H54 (cell line): ENCODE measurements at regions not wholly inside any gene's neighbourhood (a gene's known extent, or its start where the extent isn't known, plus 50 kb on each side); places are given as distances from the start of the nearest gene placed in this dataset.
"Not testable (repeated sequence)": the region's sequence is repeated elsewhere in the genome, so short reads cannot be mapped to it uniquely, and the experiment has no call there.

Source experiments
- DNase-seq: peaks from one replicate; pipeline ENCODE4 v3.0.0; 2011; ENCODE audit warnings: low spot score, mixed read lengths; ENCODE audit not compliant: insufficient read length
- FAIRE-seq: peaks from 3 replicates; lab custom pipeline; 2011; peaks lifted over from hg19 to GRCh38; lab: Jason Lieb, UNC
- POLR2A ChIP-seq: IDR thresholded peaks from 2 replicates; pipeline ENCODE4 v1.6.1; 2011; ENCODE audit warnings: low read depth, mild to moderate bottlenecking, low read length

DNA sequence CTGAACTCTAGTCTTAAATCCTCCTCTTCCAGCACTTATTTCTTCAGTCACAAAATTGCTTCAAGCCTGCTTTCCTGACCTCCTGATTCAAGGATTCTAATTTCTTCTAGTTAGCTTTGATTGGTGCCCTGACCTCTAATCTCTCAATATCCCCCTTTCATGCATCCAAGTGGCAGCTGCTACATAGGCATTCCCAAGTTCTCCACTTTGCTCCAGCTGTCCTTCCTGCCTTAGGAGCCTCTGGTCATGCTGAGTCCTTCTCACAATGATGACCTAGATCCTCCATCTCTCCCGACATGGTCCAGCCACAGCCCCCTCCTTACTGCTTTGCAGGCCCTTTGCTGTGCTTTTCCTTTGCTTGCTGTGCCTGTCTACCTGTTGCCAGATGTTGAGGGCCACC, 347.8 kb upstream of the C2CD4B start:
- DNase-seq (no peak), FAIRE-seq (no peak)
- no peak for TF ChIP-seq POLR2A

DNA sequence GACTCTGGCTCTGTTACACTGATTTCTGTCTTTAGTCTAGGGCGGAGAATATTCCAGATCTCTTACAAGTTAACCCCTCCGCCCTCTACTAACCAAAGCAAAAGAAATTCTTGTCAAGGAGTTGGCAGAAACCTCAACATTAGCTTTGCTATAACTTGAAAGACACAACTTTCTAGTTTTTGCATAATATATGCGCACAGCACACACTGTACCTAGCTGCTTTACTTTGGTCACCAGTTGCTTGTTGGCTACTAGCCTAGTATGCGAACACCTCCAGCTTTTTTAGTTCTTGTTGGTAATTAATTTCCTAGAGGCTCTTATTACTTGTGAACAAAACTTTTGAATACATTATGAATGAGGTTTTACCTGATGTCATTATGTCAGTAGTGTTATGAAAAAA, 348.8 kb upstream of the C2CD4B start:
- DNase-seq (no peak), FAIRE-seq (no peak)
- TF ChIP-seq POLR2A, result no peak

DNA sequence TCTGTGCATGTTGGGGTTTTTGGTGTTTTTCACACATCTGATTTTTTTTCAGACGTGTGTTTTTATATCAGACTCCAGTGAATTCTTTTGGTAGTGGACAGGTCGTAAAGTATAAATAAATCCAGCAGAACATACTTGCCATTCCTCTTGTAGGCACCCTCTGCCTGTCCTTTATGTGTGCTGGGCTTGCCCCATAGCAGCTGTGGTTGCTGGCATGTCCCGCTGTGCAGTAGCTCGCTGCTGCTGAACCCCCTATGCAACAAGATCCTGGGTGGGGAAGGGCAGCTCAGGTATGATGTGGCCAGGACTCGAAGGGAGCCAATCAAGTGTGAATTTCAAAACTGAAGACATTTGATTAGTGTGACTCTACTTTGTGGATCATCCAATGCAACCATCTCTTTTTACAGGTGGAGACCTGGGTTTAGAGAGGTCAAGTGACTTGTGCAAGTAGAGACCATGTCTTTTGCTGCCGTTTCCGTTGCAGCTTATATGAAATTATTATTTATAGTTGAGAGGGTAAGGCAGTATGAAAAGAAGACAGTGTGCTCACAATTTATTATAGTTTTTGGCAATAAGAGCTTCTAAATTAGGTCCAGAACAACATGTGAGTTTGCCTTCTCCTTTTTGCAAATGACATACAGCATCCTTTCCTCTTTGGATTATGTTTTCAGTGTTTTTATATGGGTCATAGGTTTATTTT, 350.8 kb upstream of the C2CD4B start:
- no peak for FAIRE-seq
- DNase-seq, result no peak
- TF ChIP-seq POLR2A, result no peak

DNA sequence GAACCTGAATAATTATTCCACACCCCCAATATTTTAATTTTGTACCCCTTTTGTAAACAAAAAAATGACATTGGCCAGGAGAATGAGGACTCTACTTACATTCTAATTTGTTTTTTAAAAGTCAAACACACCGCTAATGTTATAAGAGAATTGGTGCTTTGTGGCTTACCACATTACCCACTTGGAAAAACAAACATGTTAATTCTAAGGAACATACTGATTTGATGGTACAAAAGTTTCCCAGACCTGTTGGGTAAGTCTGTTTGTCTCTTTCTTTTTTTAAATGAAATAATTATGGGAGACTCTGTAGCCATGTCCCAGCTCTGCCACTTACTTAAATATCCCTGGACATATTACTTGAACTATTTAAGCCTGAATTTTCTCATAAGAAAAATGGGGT, 352.5 kb upstream of the C2CD4B start:
- FAIRE-seq, result no peak
- TF ChIP-seq POLR2A, result no peak
- no peak for DNase-seq

DNA sequence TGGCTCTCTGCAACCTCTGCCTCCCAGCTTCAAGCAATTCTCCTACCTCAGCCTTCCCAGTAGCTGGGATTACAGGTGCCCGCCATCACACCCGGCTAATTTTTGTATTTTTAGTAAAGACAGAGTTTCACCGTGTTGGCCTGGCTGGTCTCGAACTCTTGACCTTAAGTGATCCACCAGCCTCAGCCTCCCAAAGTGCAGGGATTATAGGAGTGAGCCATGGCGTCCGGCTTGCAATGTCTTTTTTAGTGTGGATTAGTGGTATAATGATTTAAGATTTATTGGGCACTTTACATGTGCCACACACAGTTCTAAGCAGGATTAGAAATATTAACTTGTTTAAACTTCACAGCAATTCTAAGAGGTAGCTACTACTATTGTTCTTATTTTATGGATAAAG, 353.6 kb upstream of the C2CD4B start:
- not testable (repeated sequence) for FAIRE-seq, DNase-seq

DNA sequence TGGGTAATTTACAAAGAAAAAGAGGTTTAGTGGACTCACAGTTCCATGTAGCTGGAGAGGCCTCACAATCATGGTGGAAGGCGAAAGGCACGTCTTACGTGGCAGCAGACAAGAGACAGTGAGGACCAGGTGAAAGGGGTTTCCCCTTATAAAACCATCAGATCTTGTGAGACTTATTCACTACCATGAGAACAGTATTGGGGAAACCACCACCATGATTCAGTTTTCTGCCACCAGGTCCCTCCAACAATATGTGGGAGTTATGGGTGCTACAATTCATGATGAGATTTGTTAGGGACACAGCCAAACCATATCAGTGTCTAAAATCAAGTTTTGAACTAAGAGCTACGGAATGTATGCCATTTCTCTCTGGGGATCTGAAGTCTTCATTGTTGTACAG, 354.8 kb upstream of the C2CD4B start:
- no peak for FAIRE-seq
- TF ChIP-seq POLR2A, result no peak
- DNase-seq, result no peak

DNA sequence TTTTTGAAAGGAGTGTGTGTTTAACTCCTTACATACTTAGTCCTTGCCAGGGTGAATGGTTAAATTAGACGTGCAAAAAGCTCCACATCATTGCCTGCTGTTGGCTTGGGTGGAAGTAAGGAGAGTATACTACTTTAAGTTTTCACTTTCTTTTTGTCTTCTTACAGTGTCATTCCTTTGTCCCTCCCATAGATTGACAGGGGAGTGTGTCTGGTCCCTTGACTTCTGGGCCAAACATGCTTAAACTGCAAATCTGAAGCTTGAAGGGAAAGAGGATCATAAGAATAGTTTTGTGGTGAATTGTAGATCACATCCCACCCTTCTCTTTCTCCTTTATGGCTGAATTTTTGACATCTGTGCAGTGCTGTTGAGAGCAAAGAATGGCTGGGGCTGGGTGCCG, 355.8 kb upstream of the C2CD4B start:
- FAIRE-seq (no peak), DNase-seq (no peak)
- no peak for TF ChIP-seq POLR2A

DNA sequence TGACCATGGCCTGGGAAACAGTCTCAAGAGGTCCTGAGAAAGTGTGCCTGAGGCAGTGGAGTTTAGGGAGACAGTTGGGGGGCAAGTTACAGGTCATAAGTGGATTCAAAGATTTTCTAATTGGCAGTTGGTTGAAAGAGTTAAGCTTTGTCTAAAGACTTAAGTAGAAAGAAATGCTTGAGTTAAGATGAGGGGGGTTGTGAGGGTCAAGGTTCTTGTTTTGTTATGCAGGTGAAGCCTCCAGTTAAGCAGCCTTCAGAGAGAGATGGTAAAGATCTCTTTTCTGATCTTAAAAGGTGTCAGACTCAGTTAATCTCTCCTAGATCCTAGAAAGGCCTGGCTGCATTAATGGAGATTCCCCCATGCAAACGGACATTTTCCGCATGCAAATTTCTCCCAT, 356.3 kb upstream of the C2CD4B start:
- FAIRE-seq (no peak), DNase-seq (no peak)
- no peak for TF ChIP-seq POLR2A

DNA sequence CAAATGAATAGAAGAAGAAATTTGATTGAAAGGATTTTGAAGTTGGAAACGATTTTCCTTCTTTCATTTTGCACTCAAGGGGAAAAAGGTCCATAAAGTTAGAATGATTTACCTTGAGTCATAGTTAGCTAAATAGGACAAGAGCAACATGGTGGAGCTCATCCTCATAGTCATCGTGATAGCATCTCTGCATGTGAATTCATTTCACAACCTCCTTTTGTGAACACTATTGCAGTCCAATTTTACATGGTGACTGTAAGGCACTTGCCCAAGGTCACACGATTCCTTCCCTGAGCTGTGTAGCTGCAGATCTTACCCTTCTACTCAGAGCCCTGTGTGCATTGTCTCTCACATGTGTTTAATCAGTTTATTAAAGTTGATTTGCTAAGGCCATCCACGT, 359.8 kb upstream of the C2CD4B start:
- TF ChIP-seq POLR2A, result no peak
- DNase-seq (no peak), FAIRE-seq (no peak)

DNA sequence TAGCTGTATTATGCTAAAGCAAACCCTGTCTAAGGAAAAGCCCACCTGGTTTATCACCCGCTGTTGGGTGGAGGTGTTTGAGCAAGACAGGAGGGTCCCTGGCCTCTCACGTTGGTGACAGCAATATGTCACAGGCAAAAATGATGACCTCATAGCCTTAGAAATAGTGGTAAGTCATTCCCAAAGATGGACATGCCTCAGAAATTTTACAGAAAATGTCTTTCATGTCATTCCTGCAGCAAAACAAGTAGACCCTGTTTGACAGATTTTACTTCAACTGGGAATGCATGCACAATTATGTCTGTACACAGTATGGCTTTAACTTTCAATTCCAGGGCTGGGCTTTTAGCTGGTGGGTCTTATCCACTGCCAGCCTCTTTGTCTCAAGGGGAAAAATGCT, 362.3 kb upstream of the C2CD4B start:
- FAIRE-seq (no peak), DNase-seq (no peak)
- no peak for TF ChIP-seq POLR2A

DNA sequence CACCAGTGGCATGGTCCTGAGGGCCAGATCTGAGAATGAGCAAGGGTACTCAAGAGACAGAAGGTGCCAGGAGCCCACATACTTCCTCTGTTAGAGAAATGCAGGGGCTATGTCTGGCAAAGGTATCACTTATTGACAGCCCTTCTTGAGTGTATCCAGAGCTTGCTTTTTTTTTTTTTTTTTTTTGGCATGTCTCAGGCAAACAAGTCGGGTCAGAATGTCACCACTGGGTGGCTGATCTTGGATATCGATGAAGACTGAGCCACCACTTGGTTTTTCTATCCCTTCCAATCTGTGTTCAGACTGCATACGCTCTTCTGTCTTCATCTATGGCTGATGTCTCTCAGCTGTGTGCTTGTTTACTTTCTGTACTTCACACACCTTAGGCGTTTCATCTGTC, 363.4 kb upstream of the C2CD4B start:
- no peak for TF ChIP-seq POLR2A
- DNase-seq (no peak), FAIRE-seq (no peak)

DNA sequence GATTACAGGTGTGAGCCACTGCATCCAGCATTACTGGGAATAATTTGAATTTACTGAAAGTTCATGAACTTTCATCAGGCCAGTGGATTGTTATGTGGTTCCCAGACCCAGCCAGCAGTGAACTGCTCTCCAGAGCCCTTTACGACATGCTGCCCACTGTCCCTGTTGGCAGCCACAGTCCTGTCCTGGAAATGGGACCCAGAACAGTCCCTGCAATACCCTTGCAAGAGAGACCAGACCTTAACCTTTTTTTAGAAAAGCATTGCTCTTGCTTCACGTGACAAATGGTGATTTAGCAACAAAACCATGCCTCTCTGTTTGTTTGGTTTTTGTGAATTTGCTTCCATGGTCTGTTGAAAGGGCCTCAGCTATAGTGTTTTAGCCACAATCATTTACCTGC, 367.3 kb upstream of the C2CD4B start:
- FAIRE-seq, result no peak
- no peak for DNase-seq
- no peak for TF ChIP-seq POLR2A

DNA sequence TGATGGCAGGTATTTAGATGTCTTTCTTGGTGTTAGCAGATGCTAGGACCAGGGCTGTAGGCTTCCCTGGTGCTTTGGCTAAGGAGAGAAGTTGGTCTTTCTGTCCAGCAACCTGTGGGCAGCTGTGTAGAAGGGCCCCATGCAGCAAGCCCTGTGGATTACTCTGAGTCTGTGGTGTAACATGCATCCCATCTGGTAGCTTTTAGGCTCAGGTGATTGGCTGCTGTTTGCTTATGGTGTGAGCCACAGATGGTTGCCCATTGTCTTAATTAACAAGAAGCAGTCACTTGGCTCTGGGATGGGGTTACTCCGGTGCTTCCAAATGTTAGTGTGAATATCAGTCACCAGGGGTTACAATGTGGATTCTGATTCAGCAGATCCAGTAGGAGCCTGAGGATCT, 368.6 kb upstream of the C2CD4B start:
- FAIRE-seq, result no peak
- DNase-seq, result no peak
- no peak for TF ChIP-seq POLR2A

DNA sequence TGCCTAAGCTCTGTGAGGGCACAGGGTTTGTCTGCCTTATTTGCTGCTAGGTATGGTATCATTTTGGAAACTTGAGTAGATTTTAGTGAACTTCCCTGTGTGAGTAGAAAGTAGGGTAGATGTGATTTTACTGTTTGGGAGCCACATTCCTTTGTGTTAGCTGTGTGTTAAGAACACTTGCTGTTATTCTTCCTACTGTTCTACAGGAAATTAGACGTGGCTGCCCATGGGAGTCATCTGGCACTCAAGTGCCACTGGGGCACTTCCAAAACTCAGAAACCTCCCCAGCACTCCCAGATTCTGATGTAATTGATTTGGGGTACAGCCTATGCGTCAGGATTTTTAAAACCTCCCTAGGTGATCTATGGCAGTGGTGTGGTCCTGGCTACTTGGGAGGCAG, 369.9 kb upstream of the C2CD4B start:
- FAIRE-seq (no peak), DNase-seq (no peak)
- TF ChIP-seq POLR2A, result no peak

DNA sequence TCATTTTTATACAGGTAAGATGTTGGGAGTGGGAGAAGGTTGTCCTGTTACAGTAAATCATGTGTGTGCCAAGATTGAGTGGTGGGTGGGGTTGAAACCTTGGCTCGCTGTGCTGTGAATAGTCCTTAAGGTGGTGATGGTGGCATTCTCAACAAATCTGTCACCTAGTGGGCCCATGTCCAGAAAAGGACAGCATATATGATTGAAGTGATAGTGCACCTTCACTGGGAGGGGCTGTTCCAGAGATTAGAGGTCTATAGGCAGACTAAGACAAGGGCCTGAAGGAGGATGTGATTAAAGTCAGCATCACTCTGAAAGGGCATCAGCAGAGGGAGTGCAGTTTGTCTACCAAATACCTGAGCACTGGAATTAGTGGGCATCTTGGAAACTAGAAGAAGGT, 374.2 kb upstream of the C2CD4B start:
- no peak for TF ChIP-seq POLR2A
- FAIRE-seq, result no peak

DNA sequence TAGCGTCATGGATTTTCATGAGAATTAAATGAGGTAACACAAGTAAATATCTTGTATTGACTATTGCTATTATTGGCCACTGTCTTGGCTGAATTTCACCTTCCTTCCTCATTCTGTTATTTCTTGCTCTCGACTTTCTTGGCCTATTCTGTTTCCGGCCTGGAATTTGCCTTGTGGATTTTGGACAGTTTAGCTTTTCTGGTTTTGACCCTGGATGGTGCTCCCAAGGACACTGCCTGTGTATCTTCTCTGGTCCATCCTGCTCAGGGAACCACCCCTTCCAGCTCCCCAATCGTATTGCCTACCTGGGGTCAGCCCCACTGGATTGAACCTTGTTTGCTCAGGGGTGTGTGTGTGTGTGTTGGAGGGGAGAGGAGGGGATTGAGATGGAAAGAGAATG, 376.2 kb upstream of the C2CD4B start:
- no peak for DNase-seq
- no peak for TF ChIP-seq POLR2A
- FAIRE-seq, result no peak

More for the DNA sequence above, 374.2 kb upstream of the C2CD4B start:
- no peak for DNase-seq
